ENCODE measurements at regions not wholly inside any gene's neighbourhood (a gene's known extent, or its start where the extent isn't known, plus 50 kb on each side); places are given as distances from the start of the nearest gene placed in this dataset.

DNA sequence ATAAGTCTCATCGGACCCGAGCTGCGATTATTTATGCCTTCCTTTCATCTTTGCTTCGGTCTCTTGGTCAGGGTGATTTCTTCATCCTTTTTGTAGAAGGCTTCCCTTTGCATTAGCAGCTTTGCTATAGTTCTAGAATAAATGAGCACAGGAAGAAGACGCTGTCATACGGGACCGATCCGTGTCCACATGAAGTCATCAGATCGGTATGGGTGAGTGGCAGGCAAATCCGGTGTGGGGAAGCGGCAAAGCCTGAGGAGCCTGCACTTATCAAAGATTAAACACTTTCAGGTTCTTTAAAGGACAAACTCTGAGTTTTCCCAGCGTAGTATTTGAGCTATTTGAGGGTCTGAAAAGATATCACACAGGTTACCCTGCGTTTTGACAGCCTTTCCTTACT lies 119.3 kb downstream of the IRS2 start:
- H3K36me3 Mint-ChIP-seq (ENCODE audit: insufficient read depth in 1 of 3, low read depth in 3 of 3): no peaks in the 10 kb centered on the region
- H3K4me1 Mint-ChIP-seq: peaks cover 9 to 16% of the 10 kb centered on the region in 2 experiments
- Histone ChIP-seq H2BK12ac (ENCODE audit: insufficient read length, low read depth, low read length) (no peak overlapping the region), H3K27ac (ENCODE audit: insufficient read length, low read depth, low read length) (no peak overlapping the region), H3K56ac (ENCODE audit: insufficient read length, low read depth, low read length) (no peak overlapping the region), H3K4me2 (ENCODE audit: insufficient read depth, insufficient read length, low read length) (no peak overlapping the region), H3K23ac (ENCODE audit: insufficient read length, low read depth, low read length) (no peak overlapping the region), H3K9ac (ENCODE audit: extremely low read depth, insufficient read length, low read length) (no peak overlapping the region), H3T11ph (ENCODE audit: low read length) (no peak overlapping the region), H4K91ac (ENCODE audit: insufficient read length, low read depth, low read length) (no peak overlapping the region), H3K9me3 (ENCODE audit: control insufficient read depth, low read depth, low read length) (no peaks in the 10 kb centered on the region), H4K5ac (ENCODE audit: insufficient read length, low read depth, low read length) (no peak overlapping the region), H2BK5ac (ENCODE audit: insufficient read length, low read length) (no peak overlapping the region), H2BK120ac (ENCODE audit: low read depth, low read length, poor library complexity, severe bottlenecking) (no peak overlapping the region), H3K4me1 (ENCODE audit: insufficient read depth, low read length) (no peaks in the 10 kb centered on the region), H2BK20ac (ENCODE audit: low read depth, low read length, poor library complexity, severe bottlenecking) (no peak overlapping the region), H2BK15ac (ENCODE audit: low read depth, low read length) (no peak overlapping the region), H3K79me2 (ENCODE audit: insufficient read depth, low read length) (no peaks in the 10 kb centered on the region), H2AFZ (ENCODE audit: low read length) (no peak overlapping the region), H3K14ac (ENCODE audit: insufficient read depth, low read length) (no peak overlapping the region), H4K8ac (replicated peaks; ENCODE audit: insufficient read length, low read depth, low read length) (no peak overlapping the region), H3K23me2 (ENCODE audit: insufficient read length, low read depth, low read length, poor library complexity, severe bottlenecking) (no peaks in the 10 kb centered on the region), H3K18ac (ENCODE audit: insufficient read length, low read depth, low read length) (no peak overlapping the region), H4K20me1 (ENCODE audit: control insufficient read depth, insufficient read depth, insufficient read length) (no peaks in the 10 kb centered on the region), H2AK5ac (ENCODE audit: insufficient read length, low read length) (no peak overlapping the region), H3K4ac (ENCODE audit: low read depth, low read length) (no peak overlapping the region), H3K27me3 (ENCODE audit: insufficient read depth, low read length) (no peaks in the 10 kb centered on the region), H3K79me1 (ENCODE audit: insufficient read depth, low read depth, low read length, poor library complexity, severe bottlenecking) (no peaks in the 10 kb centered on the region)
- no peaks in the 10 kb centered on the region; a peak in 1 of 5 replicates for H3K9me3 Mint-ChIP-seq
- WGBS (ENCODE audit: extremely low coverage, insufficient read length, low lambda C conversion rate): no CpG with 5 or more reads among the region's 13 CpGs
- H3K27ac Mint-ChIP-seq: no peak overlapping the region; a peak in 1 of 7 replicates
- no peak for TF ChIP-seq CTCF (conservative IDR thresholded peaks at IDR 0.05)
- no peaks in the 10 kb centered on the region for H3K27me3 Mint-ChIP-seq (ENCODE audit: low read depth)
- H3K4me3 Mint-ChIP-seq: no peak overlapping the region
- DNase-seq: no peak

Measured in H9 (cell line).